HUES64 (cell line): ENCODE measurements at regions not wholly inside any gene's neighbourhood (a gene's known extent, or its start where the extent isn't known, plus 50 kb on each side); places are given as distances from the start of the nearest gene placed in this dataset.
"Not testable (repeated sequence)": the region's sequence is repeated elsewhere in the genome, so short reads cannot be mapped to it uniquely, and the experiment has no call there.

Source experiments
- H3K27ac ChIP-seq: 2 replicates; pipeline ENCODE4 v1.7.0; 2013; ENCODE audit warnings: low read depth, low read length, inconsistent platforms
- H3K27me3 ChIP-seq: 2 replicates; pipeline ENCODE4 v1.6.1; 2013; ENCODE audit warnings: mild to moderate bottlenecking, low read length; ENCODE audit not compliant: insufficient read depth
- H3K36me3 ChIP-seq: 2 replicates; pipeline ENCODE4 v1.6.1; 2013; ENCODE audit warnings: mild to moderate bottlenecking, low read length; ENCODE audit not compliant: insufficient read depth
- H3K4me1 ChIP-seq: 2 replicates; pipeline ENCODE4 v1.6.1; 2013; ENCODE audit warnings: mild to moderate bottlenecking, low read length, moderate library complexity; ENCODE audit not compliant: insufficient read depth
- H3K4me3 ChIP-seq: 2 replicates; pipeline ENCODE4 v1.5.1; 2013; ENCODE audit warnings: mild to moderate bottlenecking, low read length, moderate library complexity
- H3K9ac ChIP-seq: 2 replicates; pipeline ENCODE4 v1.6.1; 2013; ENCODE audit warnings: mild to moderate bottlenecking, low read depth, low read length
- H3K9me3 ChIP-seq: 2 replicates; pipeline ENCODE4 v1.6.1; 2013; ENCODE audit warnings: low read depth, low read length; ENCODE audit not compliant: insufficient read depth
- WGBS: fragments of 150-250, 120-280 bp; methylation state at CpG from one replicate; pipeline ENCODE4 v1.1.7; 2013; ENCODE audit warnings: missing lambda C conversion rate; 5-methylcytosine and 5-hydroxymethylcytosine counted together

GRCh38 chr3:145459681-145460080 is 701.3 kb downstream of the PLOD2 start:
- not testable (repeated sequence) for H3K36me3 ChIP-seq, H3K9ac ChIP-seq, H3K27ac ChIP-seq, H3K27me3 ChIP-seq, H3K9me3 ChIP-seq, H3K4me3 ChIP-seq, H3K4me1 ChIP-seq
- no CpG with 5 or more reads among the region's 1 CpG for WGBS

- H3K9me3 ChIP-seq, result 0 out of 2 replicates have a peak, but pooled peaks cover 12% of the 10 kb centered on the region
- H3K27ac ChIP-seq, result no peak overlapping the region
- H3K9ac ChIP-seq, result no peak overlapping the region
- H3K27me3 ChIP-seq, result no peaks in the 10 kb centered on the region
- no peak overlapping the region for H3K4me3 ChIP-seq
- no peaks in the 10 kb centered on the region for H3K4me1 ChIP-seq
- no peaks in the 10 kb centered on the region for H3K36me3 ChIP-seq
- WGBS, result 93% methylated on average over 3 of the region's 3 CpGs
Measured at GRCh38 chr3:145471976-145472375, 689.0 kb downstream of the PLOD2 start.

GRCh38 chr3:145482735-145483134 is 678.2 kb downstream of the PLOD2 start:
- no CpG with 5 or more reads among the region's 25 CpGs for WGBS
- H3K27ac ChIP-seq, H3K36me3 ChIP-seq, H3K4me3 ChIP-seq, H3K9me3 ChIP-seq, H3K4me1 ChIP-seq, H3K27me3 ChIP-seq, H3K9ac ChIP-seq: not testable (repeated sequence)

GRCh38 chr3:145483992-145484391 is 677.0 kb downstream of the PLOD2 start:
- no peak overlapping the region for H3K9ac ChIP-seq
- no peak overlapping the region for H3K4me3 ChIP-seq
- 93% methylated on average over 2 of the region's 3 CpGs for WGBS
- H3K27me3 ChIP-seq, result no peaks in the 10 kb centered on the region
- no peaks in the 10 kb centered on the region for H3K9me3 ChIP-seq
- H3K4me1 ChIP-seq, result no peaks in the 10 kb centered on the region
- H3K36me3 ChIP-seq, result no peaks in the 10 kb centered on the region
- no peak overlapping the region for H3K27ac ChIP-seq

GRCh38 chr3:145489011-145489410 is 672.0 kb downstream of the PLOD2 start:
- no peak overlapping the region for H3K4me3 ChIP-seq
- H3K9ac ChIP-seq, result no peak overlapping the region
- H3K9me3 ChIP-seq, result no peaks in the 10 kb centered on the region
- peaks cover 9% of the 10 kb centered on the region; the same call in 1 of the 2 replicates for H3K4me1 ChIP-seq
- H3K36me3 ChIP-seq, result no peaks in the 10 kb centered on the region
- no peak overlapping the region for H3K27ac ChIP-seq
- H3K27me3 ChIP-seq, result no peaks in the 10 kb centered on the region

GRCh38 chr3:145490088-145491048 is 670.6 kb downstream of the PLOD2 start:
- Histone ChIP-seq H3K9me3 (no peaks in the 10 kb centered on the region), H3K4me1 (peaks cover 9% of the 10 kb centered on the region; the same call in 1 of the 2 replicates), H3K27ac (no peak overlapping the region), H3K27me3 (no peaks in the 10 kb centered on the region), H3K9ac (no peak overlapping the region), H3K36me3 (no peaks in the 10 kb centered on the region), H3K4me3 (no peak overlapping the region)
- 95% methylated on average over 11 of the region's 11 CpGs for WGBS

GRCh38 chr3:145492456-145492855 is 668.5 kb downstream of the PLOD2 start:
- WGBS, result 82% methylated on average over 1 of the region's 2 CpGs
- H3K27me3 ChIP-seq, result no peaks in the 10 kb centered on the region
- H3K27ac ChIP-seq, result peak overlapping the region; percentile 48; the same call in 1 of the 2 replicates
- H3K36me3 ChIP-seq, result no peaks in the 10 kb centered on the region
- H3K4me1 ChIP-seq, result peaks cover 14% of the 10 kb centered on the region; the same call in 1 of the 2 replicates
- no peak overlapping the region for H3K4me3 ChIP-seq
- H3K9me3 ChIP-seq, result no peaks in the 10 kb centered on the region
- no peak overlapping the region for H3K9ac ChIP-seq

- H3K27me3 ChIP-seq, H3K9ac ChIP-seq, H3K9me3 ChIP-seq, H3K27ac ChIP-seq, H3K36me3 ChIP-seq, H3K4me1 ChIP-seq, H3K4me3 ChIP-seq: not testable (repeated sequence)
- 97% methylated on average over 4 of the region's 4 CpGs for WGBS
Measured at GRCh38 chr3:145517416-145517815, 643.6 kb downstream of the PLOD2 start.

GRCh38 chr3:145518639-145519038 is 642.3 kb downstream of the PLOD2 start:
- WGBS, result 49% methylated on average over 4 of the region's 4 CpGs
- no peaks in the 10 kb centered on the region for H3K36me3 ChIP-seq
- H3K9me3 ChIP-seq, result no peaks in the 10 kb centered on the region
- H3K4me1 ChIP-seq, result peaks cover 7% of the 10 kb centered on the region
- no peak overlapping the region for H3K9ac ChIP-seq
- H3K4me3 ChIP-seq, result no peak overlapping the region
- H3K27ac ChIP-seq, result no peak overlapping the region
- no peaks in the 10 kb centered on the region for H3K27me3 ChIP-seq

GRCh38 chr3:145519398-145520047 is 641.5 kb downstream of the PLOD2 start:
- H3K9ac ChIP-seq, result no peak overlapping the region
- H3K4me1 ChIP-seq, result peaks cover 7% of the 10 kb centered on the region
- 90% methylated on average over 5 of the region's 6 CpGs for WGBS

GRCh38 chr3:145522179-145522578 is 638.8 kb downstream of the PLOD2 start:
- Histone ChIP-seq H3K4me3 (no peak overlapping the region), H3K9ac (no peak overlapping the region), H3K4me1 (peaks cover 7% of the 10 kb centered on the region), H3K27ac (no peak overlapping the region), H3K36me3 (no peaks in the 10 kb centered on the region), H3K9me3 (no peaks in the 10 kb centered on the region), H3K27me3 (no peaks in the 10 kb centered on the region)

More at GRCh38 chr3:145519398-145520047, 641.5 kb downstream of the PLOD2 start:
- no peak overlapping the region for H3K27ac ChIP-seq
- no peaks in the 10 kb centered on the region for H3K9me3 ChIP-seq
- no peaks in the 10 kb centered on the region for H3K36me3 ChIP-seq
- no peak overlapping the region for H3K4me3 ChIP-seq
- H3K27me3 ChIP-seq, result no peaks in the 10 kb centered on the region
